AG09319 (cell line): ENCODE measurements at regions not wholly inside any gene's neighbourhood (a gene's known extent, or its start where the extent isn't known, plus 50 kb on each side); places are given as distances from the start of the nearest gene placed in this dataset.

Experiments used
- DNase-seq: peaks from one replicate; pipeline ENCODE4 v3.0.0-alpha.2; 2010; ENCODE audit warnings: low read depth; ENCODE audit errors: extremely low read depth
- CTCF ChIP-seq: IDR thresholded peaks from 2 replicates; pipeline ENCODE4 v1.5.1; 2011; ENCODE audit warnings: low read depth, mild to moderate bottlenecking, inconsistent platforms, low read length, moderate library complexity

- TF ChIP-seq CTCF = no peak
- no peak for DNase-seq
Observed at GRCh38 chr3:80063535-80063934, 295.7 kb upstream of the ROBO1 start.

- TF ChIP-seq CTCF = no peak
- no peak for DNase-seq
Observed at GRCh38 chr3:80060664-80061063, 292.9 kb upstream of the ROBO1 start.

GRCh38 chr3:80055306-80055705 is 287.5 kb upstream of the ROBO1 start:
- TF ChIP-seq CTCF = no peak

GRCh38 chr3:80052271-80052670 is 284.5 kb upstream of the ROBO1 start:
- no peak for TF ChIP-seq CTCF

More at GRCh38 chr3:80055306-80055705, 287.5 kb upstream of the ROBO1 start:
- DNase-seq = no peak

GRCh38 chr3:80051602-80051962 is 283.8 kb upstream of the ROBO1 start:
- TF ChIP-seq CTCF = no peak
- DNase-seq = no peak

More at GRCh38 chr3:80052271-80052670, 284.5 kb upstream of the ROBO1 start:
- DNase-seq = no peak

- TF ChIP-seq CTCF = no peak
- DNase-seq = no peak
Observed at GRCh38 chr3:80050826-80051601, 283.2 kb upstream of the ROBO1 start.

- no peak for TF ChIP-seq CTCF
- DNase-seq = no peak
Observed at GRCh38 chr3:80043226-80043625, 275.4 kb upstream of the ROBO1 start.
